ENCODE measurements at regions not wholly inside any gene's neighbourhood (a gene's known extent, or its start where the extent isn't known, plus 50 kb on each side); places are given as distances from the start of the nearest gene placed in this dataset.

- intact Hi-C loops (cut with micrococcal nuclease): no loop called here
- BruUV-seq (replicated peaks): no TSS peak
- TF ChIP-seq ZFP1 (CRISPR knock-in tag; IDR thresholded peaks at IDR 0.05) (peak; percentile 98), C11orf30 (IDR thresholded peaks at IDR 0.05; ENCODE audit: low read depth) (peak; percentile 67), ZKSCAN3 (CRISPR knock-in tag; IDR thresholded peaks at IDR 0.05) (no peak), RNF219 (CRISPR knock-in tag; IDR thresholded peaks at IDR 0.05) (no peak), TRIM28 (IDR thresholded peaks at IDR 0.05) (peak; percentile 64; the same call in 1 of the 2 replicates), PTTG1 (tag; IDR thresholded peaks at IDR 0.05; ENCODE audit: low read depth) (no peak), MAFF (IDR thresholded peaks at IDR 0.05; ENCODE audit: low read length) (peak; percentile 7; the same call in 1 of the 2 replicates), PURB (CRISPR knock-in tag; IDR thresholded peaks at IDR 0.05; ENCODE audit: low read depth) (no peak), MAFG (tag; conservative IDR thresholded peaks at IDR 0.05) (peak; percentile 59), KDM5B (IDR thresholded peaks at IDR 0.05; ENCODE audit: insufficient replicate concordance, low read depth, low read length) (no peak), USF2 (CRISPR knock-in tag; IDR thresholded peaks at IDR 0.05) (no peak), CBX3 (IDR thresholded peaks at IDR 0.05; ENCODE audit: borderline replicate concordance in 1 of 2, low read length in 2 of 2) (peak in 1 of 2 experiments; percentile 71; a peak in 2 of 3 replicates), ZNF197 (CRISPR knock-in tag; IDR thresholded peaks at IDR 0.05; ENCODE audit: low read depth) (no peak), TRIM24 (IDR thresholded peaks at IDR 0.05) (0 out of 4 replicates have a peak, but pooled peaks of 1 of the 2 experiments have one; percentile 25), FOXM1 (IDR thresholded peaks at IDR 0.05; ENCODE audit: low read depth) (no peak), FOXM1 (CRISPR knock-in tag; IDR thresholded peaks at IDR 0.05; ENCODE audit: low read depth) (no peak)
- TF ChIP-seq, protein P1, sequence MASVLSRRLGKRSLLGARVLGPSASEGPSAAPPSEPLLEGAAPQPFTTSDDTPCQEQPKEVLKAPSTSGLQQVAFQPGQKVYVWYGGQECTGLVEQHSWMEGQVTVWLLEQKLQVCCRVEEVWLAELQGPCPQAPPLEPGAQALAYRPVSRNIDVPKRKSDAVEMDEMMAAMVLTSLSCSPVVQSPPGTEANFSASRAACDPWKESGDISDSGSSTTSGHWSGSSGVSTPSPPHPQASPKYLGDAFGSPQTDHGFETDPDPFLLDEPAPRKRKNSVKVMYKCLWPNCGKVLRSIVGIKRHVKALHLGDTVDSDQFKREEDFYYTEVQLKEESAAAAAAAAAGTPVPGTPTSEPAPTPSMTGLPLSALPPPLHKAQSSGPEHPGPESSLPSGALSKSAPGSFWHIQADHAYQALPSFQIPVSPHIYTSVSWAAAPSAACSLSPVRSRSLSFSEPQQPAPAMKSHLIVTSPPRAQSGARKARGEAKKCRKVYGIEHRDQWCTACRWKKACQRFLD (CRISPR knock-in tag; IDR thresholded peaks at IDR 0.05): no peak
Measured at GRCh38 chr2:8531481-8531880, 150.4 kb upstream of the ID2 start.

More at GRCh38 chr2:8531481-8531880, 150.4 kb upstream of the ID2 start:
- Histone ChIP-seq H3K4me2 (ENCODE audit: insufficient read depth, low read length) (no peak overlapping the region), H3K9me3 (replicated peaks; ENCODE audit: control insufficient read depth, insufficient read depth, low read depth, low read length) (peaks cover 11% of the 10 kb centered on the region; the same call in 1 of the 2 replicates), H2AFZ (ENCODE audit: low read depth, low read length) (no peak overlapping the region), H3K79me2 (ENCODE audit: control insufficient read depth, insufficient read depth, low read length) (no peaks in the 10 kb centered on the region), H3K4me3 (no peak overlapping the region), H3K9ac (ENCODE audit: insufficient read depth in 1 of 2, low read depth in 2 of 2, low read length in 2 of 2) (no peak overlapping the region), H3K27me3 (ENCODE audit: control insufficient read depth in 2 of 2, insufficient read depth in 2 of 2, low read length in 2 of 2) (no peaks in the 10 kb centered on the region), H3K9me1 (ENCODE audit: control insufficient read depth, insufficient read depth, low read length) (no peaks in the 10 kb centered on the region), H4K20me1 (replicated peaks; ENCODE audit: control insufficient read depth, insufficient read depth, low read length) (no peaks in the 10 kb centered on the region), H3K36me3 (ENCODE audit: control insufficient read depth, insufficient read depth, low read length) (no peaks in the 10 kb centered on the region), H3K4me1 (replicated peaks in 1 of 2; ENCODE audit: control insufficient read depth in 2 of 2, insufficient read depth in 2 of 2, low read length in 2 of 2) (peaks cover 27 to 29% of the 10 kb centered on the region in 2 experiments), H3K27ac (ENCODE audit: extremely low read depth, low read depth, low read length) (no peak overlapping the region)
- no peak for DNase-seq (ENCODE audit: extremely low read depth in 1 of 4, low spot score in 3 of 4)
- ChIA-PET CTCF (ENCODE audit: low intra/inter-chr PET ratio) (no interaction called here), POLR2A (interaction anchor here (0.7 to 2.8 kb wide), 2 partner anchors 13 to 151 kb away, joined by 3 to 13 read pairs; partner anchors contain the start of gene ID2)
- WGBS (ENCODE audit: insufficient coverage, low coverage, missing lambda C conversion rate): 7% methylated on average over 1 of the region's 1 CpG
- no peak for ATAC-seq
- no peak for FAIRE-seq
- in situ Hi-C loops (cut with MboI): no loop called here

Data from K562 (cell line).